Stimulated activated CD8-positive, alpha-beta memory T cell treated with anti-CD3 and anti-CD28 coated beads, Interleukin-4, amount 100 ng/mL, for 4 hours (primary cell): ENCODE measurements at regions not wholly inside any gene's neighbourhood (a gene's known extent, or its start where the extent isn't known, plus 50 kb on each side); places are given as distances from the start of the nearest gene placed in this dataset.

ENCODE experiments used
- DNase-seq, 2 donors: peaks; one replicate each; pipeline ENCODE4 v3.0.0-alpha.2; 2020; ENCODE audit warnings: low read depth in 2 of 2, low spot score in 1 of 2

DNA sequence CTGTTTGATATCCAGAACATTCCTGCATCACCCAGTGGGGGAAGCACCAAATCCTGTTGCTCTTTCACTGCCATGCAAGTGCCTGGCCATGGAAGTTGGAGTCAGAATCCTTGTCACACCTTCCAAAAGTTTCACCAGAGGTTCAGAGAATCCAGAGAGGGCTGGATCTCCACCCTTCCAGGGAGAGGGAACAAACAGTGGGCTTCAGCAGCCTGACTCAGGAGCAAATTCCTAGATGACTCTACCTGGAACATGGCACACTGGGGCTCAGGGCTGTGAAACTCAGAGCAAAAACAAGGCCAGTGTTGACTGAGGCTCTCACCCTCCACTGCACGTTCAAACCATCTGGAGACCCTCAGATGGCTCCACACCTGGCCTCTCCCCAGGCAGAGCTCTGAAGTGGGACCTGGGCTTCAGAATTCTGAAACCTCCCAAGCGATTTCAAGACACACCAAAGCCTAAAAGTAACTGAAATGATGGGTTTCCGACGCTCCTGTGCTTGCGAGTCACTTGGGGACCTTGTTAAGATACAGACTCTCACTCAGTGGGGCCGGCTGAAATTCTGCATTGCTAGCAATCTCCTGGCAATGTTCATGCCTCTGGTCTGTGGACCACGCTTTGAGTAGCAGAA lies 205.9 kb downstream of the AUH start:
- DNase-seq: no peak

DNA sequence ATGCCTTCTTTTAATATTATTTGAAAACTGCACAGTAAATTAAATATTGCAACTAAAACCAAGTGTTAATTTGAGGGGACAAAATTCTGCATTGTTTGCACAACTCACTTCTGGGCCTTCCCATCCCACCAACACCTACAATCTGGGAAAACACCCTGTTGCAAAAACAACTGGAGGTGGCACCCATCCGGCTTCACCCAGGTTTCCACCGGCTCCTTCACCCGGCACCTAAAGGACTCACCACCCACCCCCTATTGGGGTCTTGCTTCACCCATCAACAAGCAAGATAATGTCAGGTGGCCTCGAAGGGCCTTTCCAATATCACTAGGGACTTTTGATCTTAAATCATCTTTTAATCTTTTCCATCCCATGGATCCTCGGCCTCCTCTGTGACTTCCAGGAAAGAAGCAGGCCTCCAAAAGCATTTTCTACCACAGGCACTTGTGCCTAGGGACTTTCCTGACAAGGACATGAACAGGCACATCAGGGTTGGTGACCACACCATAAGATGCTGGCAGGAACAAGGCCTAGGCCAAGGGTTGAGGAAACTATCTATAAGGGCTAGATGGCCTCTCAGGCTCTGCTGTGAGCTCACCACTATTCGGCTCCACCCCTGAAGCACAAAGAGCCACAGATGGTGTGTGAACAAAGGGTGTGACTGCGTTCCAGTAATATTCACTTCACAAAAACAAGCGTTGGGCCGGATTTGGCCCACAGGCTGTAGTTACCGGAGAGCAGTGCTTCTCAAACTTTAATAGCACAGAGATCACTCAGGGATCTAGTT lies 205.1 kb downstream of the AUH start:
- no peak for DNase-seq

DNA sequence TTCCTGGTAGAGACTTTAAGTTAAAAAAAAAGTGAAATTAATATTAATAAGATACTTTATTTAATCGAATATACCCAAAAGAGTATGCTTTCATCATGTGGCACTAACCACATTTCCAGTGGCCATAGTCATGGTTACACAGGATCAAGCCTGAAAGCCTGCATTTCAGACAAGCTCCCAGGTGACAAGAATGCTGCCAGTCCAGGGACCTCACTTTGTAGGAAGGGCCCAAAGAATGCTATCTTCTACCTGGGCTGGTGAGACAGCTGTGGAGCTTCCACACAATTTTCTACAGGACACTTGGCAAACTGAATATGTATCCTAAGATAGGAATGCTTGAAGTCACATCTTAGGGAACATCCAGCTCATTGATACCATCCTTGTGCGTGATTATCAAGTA lies 203.8 kb downstream of the AUH start:
- no peak for DNase-seq

DNA sequence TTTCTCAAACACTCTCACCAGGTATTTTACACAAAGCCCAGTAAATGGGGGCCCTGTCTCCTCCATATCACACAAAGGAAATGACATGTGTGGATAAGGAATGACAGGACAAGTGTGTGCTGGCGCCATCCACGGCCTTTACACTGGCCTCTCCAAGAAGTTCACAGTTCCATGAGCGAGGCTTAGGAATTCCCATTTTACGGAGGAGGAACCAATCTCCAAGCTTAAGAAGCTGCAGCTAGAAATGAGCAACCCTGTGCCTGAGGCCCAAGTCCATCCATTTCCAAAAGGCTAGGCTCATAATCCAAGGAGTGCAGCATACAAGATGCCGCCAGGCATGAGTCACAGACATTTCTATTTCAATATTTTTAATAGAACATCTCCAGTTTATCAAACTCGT lies 203.4 kb downstream of the AUH start:
- no peak for DNase-seq

DNA sequence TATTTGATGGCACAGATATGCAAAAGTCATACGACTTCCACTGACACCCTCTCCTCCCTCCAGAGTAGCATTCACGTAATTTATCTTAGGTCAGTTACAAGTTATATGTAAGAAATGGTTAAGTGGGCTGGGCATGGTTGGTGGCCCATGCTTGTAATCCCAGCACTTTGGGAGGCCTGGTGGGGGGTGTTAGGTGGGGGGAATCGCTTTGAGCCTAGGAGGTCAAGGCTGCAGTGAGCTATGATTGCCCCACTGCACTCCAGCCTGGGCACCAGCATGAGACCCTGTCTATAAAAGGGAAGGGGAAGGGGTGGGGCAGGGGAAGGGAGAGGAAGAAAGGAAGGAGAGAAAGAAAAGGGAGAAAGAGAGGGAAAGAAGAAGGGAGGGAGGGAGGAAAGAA lies 202.8 kb downstream of the AUH start:
- DNase-seq: no peak

DNA sequence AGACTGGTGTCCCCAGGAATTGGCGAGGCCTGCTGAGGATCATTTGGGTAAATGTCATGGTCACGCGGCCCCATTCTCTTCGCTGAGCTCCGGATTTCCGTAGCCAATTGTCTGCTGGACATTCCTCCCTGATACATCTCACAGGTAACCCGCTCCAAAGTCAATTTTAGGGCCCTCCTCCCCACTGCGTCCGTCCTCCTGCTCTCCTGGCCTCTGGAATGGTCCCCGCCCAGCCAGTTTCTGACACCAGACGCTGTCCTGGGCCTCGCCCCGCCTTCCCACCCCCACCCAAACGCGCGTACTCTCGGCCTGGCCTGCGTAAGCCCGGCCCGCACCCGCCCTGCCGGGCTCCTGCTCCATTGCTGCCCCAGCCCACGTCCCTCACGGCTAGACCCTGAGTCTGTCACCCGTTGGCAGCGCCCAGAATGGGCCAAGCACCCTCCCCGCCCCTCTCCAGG lies 202.0 kb downstream of the AUH start:
- DNase-seq: no peak

DNA sequence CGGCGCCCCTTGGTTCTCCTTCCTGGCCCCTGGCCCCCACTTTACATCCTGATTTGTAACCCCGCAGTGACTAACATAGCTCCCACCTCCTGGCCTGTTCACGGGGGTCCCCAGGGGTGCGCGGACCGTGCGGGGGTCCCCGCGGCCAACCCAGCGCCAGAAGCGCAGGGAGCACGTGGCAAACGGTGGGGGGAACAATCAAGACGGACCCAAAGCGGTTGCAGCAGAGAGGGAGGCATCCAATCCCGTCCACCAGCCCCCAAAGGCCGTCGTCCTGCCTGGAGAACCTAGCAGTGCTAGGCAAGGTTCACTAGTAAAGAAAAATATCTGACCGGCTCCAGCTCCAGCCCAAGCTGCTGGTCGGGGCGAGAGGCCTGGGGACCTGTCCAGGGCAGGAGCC lies 201.5 kb downstream of the AUH start:
- no peak for DNase-seq

DNA sequence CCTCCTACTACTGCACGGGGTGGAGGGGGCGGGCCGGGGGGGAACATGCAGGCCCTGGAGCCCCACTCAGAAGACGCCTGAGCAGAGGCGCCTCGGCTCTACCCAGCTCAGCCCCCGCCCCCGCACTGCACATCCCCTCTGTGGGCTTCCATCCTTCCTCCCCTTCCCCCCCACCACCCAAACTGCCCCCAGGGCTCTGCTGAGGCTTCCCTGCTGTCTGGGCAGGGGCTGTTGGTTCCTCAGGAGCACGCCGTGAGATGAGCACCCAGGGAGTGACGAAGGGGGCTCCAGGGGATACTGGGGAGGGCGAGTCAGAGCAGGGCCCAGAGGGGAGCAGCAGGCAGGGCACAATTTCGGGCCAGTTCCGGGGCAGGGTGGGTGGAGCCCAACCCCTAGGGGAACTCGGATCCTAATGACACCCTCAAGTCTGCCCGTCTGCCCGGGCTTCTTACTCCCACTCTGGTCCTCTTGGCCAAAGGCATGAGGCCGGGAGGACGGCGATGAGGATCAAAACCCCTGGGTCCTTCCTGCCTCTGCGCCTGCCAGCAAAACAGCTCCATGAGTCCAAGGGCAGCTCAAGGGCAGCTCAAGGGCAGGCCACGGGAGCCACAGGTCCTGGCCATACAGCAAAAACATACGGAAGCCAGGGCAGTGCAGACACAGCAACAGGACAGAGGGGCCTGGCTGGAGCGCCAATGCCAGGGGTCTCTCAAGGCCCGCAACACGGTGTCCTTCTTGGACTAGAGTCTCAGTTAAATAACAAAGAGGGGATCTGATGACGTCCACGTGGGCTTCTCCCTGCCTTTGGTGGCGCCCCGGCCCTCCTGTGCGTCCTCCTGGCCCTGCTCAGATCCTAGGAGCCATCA lies 200.9 kb downstream of the AUH start:
- no peak for DNase-seq

DNA sequence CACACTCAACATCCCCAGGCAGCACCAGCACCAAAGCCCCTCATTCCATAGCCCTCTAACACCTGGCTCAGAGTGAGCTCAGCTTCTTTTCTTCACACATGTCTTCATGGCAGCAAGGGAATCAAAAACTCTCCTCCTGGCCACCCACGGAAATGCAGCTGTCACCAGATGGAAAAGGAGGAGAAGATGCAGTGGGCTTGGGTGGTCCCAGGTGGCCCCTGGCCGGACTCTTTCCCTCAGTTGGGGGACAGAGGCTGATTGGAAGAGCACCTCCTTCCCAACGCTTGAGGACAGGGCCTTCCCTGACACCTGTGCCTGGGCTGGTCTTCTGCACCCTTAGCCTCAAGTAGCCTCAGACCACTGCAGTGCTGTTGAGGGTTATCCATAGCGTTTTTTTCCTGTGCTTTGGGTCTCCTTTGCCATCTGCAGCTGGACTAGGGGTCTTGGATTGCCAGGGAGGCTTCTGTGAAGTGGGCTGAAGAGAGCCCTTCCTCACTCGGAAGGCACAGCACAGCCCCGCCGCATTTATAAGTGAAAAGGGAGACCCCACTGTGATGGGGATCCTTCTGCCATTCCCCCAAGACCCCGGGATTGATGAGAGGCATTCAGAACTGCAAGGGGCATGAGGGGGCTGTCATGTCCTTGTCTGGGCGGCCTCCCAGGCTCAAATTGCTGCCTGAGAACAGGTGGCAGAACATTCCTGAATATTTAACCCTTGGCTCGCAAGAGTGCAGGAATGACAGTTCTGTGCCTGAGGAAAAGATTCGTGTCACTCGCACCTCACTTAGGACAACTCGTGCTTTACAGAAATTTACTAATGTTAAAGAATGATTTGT lies 200.0 kb downstream of the AUH start:
- no peak for DNase-seq

DNA sequence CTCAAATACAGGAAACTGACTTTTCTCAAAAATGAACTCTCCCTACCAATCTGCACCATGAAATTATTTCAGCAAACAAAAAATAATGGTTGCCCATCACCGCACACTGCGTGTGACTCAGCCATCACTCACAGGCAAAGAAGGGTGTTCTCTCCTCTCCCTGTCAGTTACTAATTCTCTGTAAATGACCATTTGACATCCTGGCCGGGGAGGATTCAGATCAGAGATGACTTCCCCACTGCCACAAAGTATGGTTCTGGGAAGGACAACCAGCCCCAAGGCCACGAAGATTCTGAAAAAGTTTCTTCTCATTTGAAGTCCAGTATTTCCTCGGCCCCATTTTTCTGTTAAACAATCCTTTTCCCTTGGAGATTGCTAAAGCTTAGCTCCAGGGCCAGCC lies 199.4 kb downstream of the AUH start:
- no peak for DNase-seq

DNA sequence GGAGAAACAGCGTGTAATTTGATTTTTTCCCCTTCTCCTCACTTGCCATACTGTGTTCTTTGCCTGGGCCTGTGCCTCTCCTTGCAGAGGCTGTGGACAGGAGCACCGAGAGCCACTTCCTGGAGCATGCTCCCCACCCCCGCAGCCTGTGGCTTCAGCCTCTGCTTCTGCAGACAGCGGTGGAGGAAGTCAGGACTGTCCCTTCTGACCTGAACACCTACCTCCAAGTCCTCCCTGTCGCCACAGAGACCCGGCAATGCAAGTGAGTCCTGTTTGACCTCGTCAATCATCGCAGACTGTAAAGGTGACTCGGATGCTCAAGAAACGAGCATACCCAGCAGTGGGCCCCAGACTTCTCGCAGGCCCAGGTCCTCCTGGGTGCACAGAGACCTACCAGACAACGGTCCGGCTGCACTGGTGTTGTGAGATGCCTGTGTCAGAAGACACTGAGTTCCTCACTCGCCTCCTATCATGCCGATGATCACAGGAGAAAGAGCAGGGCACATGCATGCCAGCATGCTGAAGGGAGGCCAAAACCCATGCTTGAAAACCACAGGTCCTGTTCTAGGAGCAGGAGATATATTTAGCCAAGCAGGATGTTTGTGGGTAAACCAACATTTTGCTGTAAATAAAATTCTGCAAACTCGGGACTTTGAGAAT lies 198.8 kb downstream of the AUH start:
- DNase-seq: no peak

DNA sequence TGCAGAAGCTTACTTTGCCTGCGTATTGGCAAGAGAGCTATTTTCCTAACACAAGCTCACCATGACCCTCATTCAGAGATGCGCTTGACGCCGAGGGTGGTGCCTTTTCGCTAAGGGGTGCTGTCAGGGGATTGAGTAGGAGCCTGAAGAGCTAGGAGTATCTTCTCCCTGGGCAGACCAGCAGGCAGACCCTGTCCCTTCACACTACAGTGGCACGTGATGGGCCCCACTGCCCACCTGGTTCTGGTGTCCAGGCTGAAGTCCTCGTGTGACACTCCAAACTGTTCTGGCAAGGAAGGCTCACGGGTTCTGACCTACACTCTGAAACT lies 198.3 kb downstream of the AUH start:
- DNase-seq: no peak

DNA sequence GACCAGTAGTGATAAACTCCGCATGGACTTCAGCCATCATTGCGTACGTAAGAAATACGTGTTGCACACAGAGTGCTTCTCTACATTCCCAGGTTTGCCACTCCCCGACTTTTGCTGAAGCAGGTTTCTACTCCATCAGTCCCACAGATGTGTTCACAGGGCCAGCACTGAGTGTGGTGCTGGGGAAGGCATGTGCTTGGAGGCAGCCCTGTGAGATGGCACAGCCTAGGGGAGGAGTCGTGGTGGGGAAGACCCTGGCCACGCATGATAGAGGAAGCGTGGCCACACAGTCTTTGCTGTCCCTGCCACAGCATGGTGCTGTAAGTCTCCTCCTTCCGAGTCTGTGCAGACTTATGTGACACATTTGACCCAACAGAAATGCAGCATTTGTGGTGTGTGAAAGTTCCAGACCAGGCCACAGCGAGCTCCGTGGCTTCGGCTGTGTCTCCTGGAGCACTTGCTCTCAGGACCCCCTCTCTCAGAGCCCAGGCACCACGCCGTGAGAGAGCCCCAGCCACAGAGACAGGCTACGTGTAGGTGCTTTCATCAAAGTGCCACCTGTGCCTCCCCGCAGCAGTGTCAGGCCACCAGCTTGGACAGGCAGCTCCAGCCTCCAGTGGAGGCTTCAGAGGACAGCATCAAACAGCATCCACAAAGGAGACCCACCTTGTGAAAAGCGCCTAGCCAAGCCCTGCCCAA lies 197.8 kb downstream of the AUH start:
- no peak for DNase-seq
